Transverse colon (tissue), 4 donors: ENCODE measurements at regions not wholly inside any gene's neighbourhood (a gene's known extent, or its start where the extent isn't known, plus 50 kb on each side); places are given as distances from the start of the nearest gene placed in this dataset.

Experiments
- POLR2A ChIP-seq: fragments of 450-650 bp; IDR thresholded peaks from one replicate; pipeline ENCODE4 v1.6.1; 2016; ENCODE audit warnings: antibody characterized with exemption, mild to moderate bottlenecking, moderate library complexity
- POLR2AphosphoS5 ChIP-seq, 3 donors: sonication (generic); formaldehyde crosslinking; IDR thresholded peaks; one replicate each; pipeline ENCODE4 v1.6.1; 2016; ENCODE audit warnings: antibody characterized with exemption in 3 of 3
- TF ChIP-seq, protein P1 (sequence below), 5 experiments: fragments of 200-600 bp in 3 of 5; fragments of 450-650 bp in 2 of 5; sonication (generic) in 3 of 5; IDR thresholded peaks; 1 replicate in 2 of 5; 2 replicates in 3 of 5; pipeline ENCODE4 v1.5.1; 2016 to 2017; ENCODE audit warnings: antibody characterized with exemption in 5 of 5, inconsistent platforms in 3 of 5, mild to moderate bottlenecking in 2 of 5, moderate library complexity in 1 of 5

GRCh38 chr16:48462106-48462740 lies 77.0 kb upstream of the SIAH1 start:
- TF ChIP-seq POLR2A (no peak), POLR2AphosphoS5 (IDR thresholded peaks at IDR 0.05) (no peak)
- TF ChIP-seq, protein P1, sequence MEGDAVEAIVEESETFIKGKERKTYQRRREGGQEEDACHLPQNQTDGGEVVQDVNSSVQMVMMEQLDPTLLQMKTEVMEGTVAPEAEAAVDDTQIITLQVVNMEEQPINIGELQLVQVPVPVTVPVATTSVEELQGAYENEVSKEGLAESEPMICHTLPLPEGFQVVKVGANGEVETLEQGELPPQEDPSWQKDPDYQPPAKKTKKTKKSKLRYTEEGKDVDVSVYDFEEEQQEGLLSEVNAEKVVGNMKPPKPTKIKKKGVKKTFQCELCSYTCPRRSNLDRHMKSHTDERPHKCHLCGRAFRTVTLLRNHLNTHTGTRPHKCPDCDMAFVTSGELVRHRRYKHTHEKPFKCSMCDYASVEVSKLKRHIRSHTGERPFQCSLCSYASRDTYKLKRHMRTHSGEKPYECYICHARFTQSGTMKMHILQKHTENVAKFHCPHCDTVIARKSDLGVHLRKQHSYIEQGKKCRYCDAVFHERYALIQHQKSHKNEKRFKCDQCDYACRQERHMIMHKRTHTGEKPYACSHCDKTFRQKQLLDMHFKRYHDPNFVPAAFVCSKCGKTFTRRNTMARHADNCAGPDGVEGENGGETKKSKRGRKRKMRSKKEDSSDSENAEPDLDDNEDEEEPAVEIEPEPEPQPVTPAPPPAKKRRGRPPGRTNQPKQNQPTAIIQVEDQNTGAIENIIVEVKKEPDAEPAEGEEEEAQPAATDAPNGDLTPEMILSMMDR (IDR thresholded peaks at IDR 0.05), result no peak
